GM12878 (cell line): ENCODE measurements at regions not wholly inside any gene's neighbourhood (a gene's known extent, or its start where the extent isn't known, plus 50 kb on each side); places are given as distances from the start of the nearest gene placed in this dataset.

ENCODE experiments used
- ATAC-seq: fragments of 200-7000 bp; cut with Tn5 transposase; 3 replicates; pipeline ENCODE4 v1.9.1; 2020; ENCODE audit warnings: mild to moderate bottlenecking, moderate library complexity
- BruUV-seq: library from RNA; stranded (reverse); fragments of 400-500 nt; replicated peaks from 2 replicates; lab custom pipeline; 2021; lab: Mats Ljungman, UMichigan
- CTCF ChIA-PET: fragments of 300-600 bp; sonication (Branson Sonifier 250); formaldehyde crosslinking; extraction: SDS; loops from one replicate; lab custom pipeline; 2021; ENCODE audit warnings: inconsistent platforms; lab: Yijun Ruan, JAX
- POLR2A ChIA-PET: fragments of 350-600 bp; formaldehyde crosslinking; extraction: SDS; loops from one replicate; lab custom pipeline; 2021; ENCODE audit warnings: inconsistent platforms; lab: Charles Lee
- RAD21 ChIA-PET: fragments of 300-600 bp; sonication (Branson Sonifier 250); formaldehyde crosslinking; loops from one replicate; lab custom pipeline; 2023; ENCODE audit warnings: antibody characterized with exemption; ENCODE audit not compliant: unreplicated experiment; lab: Charles Lee
- SMC1A ChIA-PET: fragments of 300-600 bp; sonication (Branson Sonifier 250); formaldehyde crosslinking; loops from one replicate; lab custom pipeline; 2023; ENCODE audit not compliant: unreplicated experiment, uncharacterized antibody; lab: Charles Lee
- DNase-seq: peaks from one replicate; pipeline ENCODE4 v3.0.0-alpha.2; 2011; ENCODE audit warnings: low read depth, low spot score
- FAIRE-seq: peaks from 3 replicates; lab custom pipeline; 2011; peaks lifted over from hg19 to GRCh38; lab: Jason Lieb, UNC
- H2AFZ ChIP-seq: 2 replicates; pipeline ENCODE4 v1.6.0; 2011; ENCODE audit warnings: low read depth, low read length, control low read depth; ENCODE audit not compliant: control insufficient read depth
- H3K27ac ChIP-seq: 2 replicates; pipeline ENCODE4 v1.5.1; 2011; ENCODE audit warnings: control low read depth; ENCODE audit not compliant: control insufficient read depth, insufficient read depth
- H3K27me3 ChIP-seq, 2 experiments: replicated peaks in 1 of 2; 2 replicates each; pipeline versions ENCODE4 v1.6.0 to v1.6.1; 2011; ENCODE audit warnings: low read length in 1 of 2; ENCODE audit not compliant: control insufficient read depth in 2 of 2, insufficient read depth in 2 of 2
- H3K36me3 ChIP-seq, 2 experiments: 2 replicates each; pipeline ENCODE4 v1.5.1; 2011; ENCODE audit warnings: low read length in 1 of 2; ENCODE audit not compliant: control insufficient read depth in 2 of 2, insufficient read depth in 2 of 2
- H3K4me1 ChIP-seq: 2 replicates; pipeline ENCODE4 v1.6.1; 2011; ENCODE audit warnings: mild to moderate bottlenecking, low read length, moderate library complexity, mixed read lengths; ENCODE audit not compliant: control insufficient read depth, insufficient read depth
- H3K4me2 ChIP-seq: 2 replicates; pipeline ENCODE4 v1.6.0; 2011; ENCODE audit warnings: control low read depth; ENCODE audit not compliant: control insufficient read depth, insufficient read depth
- H3K4me3 ChIP-seq: fragments of 200-600 bp; sonication (generic); 2 replicates; pipeline ENCODE4 v1.5.1; 2016
- H3K79me2 ChIP-seq: 2 replicates; pipeline ENCODE4 v1.6.0; 2011; ENCODE audit warnings: low read length; ENCODE audit not compliant: control insufficient read depth, insufficient read depth
- H3K9ac ChIP-seq: 2 replicates; pipeline ENCODE4 v1.8.0; 2011; ENCODE audit warnings: low read length, control low read depth, mixed read lengths; ENCODE audit not compliant: control insufficient read depth, insufficient read depth
- H3K9me3 ChIP-seq: replicated peaks from 3 replicates; pipeline ENCODE4 v1.5.1; 2011; ENCODE audit warnings: mild to moderate bottlenecking, low read length; ENCODE audit not compliant: control insufficient read depth, insufficient read depth
- H4K20me1 ChIP-seq: 2 replicates; pipeline ENCODE4 v1.6.0; 2011; ENCODE audit not compliant: control insufficient read depth, insufficient read depth
- BHLHE40 ChIP-seq, 2 experiments: fragments of 450-650 bp in 1 of 2; IDR thresholded peaks; 2 replicates each; pipeline ENCODE4 v1.6.1; 2011 to 2017; ENCODE audit warnings: low read depth in 2 of 2, borderline replicate concordance in 1 of 2, improper control_type of control experiment in 1 of 2, low read length in 1 of 2, mild to moderate bottlenecking in 1 of 2
- BRCA1 ChIP-seq: IDR thresholded peaks from 2 replicates; pipeline ENCODE4 v1.6.1; 2011; ENCODE audit warnings: low read depth, low read length, improper control_type of control experiment
- CBX5 ChIP-seq: sonication (generic); IDR thresholded peaks from 2 replicates; pipeline ENCODE4 v1.6.1; 2016; ENCODE audit warnings: low read depth, moderate library complexity, mild to moderate bottlenecking, inconsistent platforms
- EED ChIP-seq: sonication (generic); IDR thresholded peaks from 2 replicates; pipeline ENCODE4 v1.6.1; 2016; ENCODE audit warnings: antibody characterized with exemption, low read depth
- FOXK2 ChIP-seq: fragments of 450-650 bp; IDR thresholded peaks from 2 replicates; pipeline ENCODE4 v1.6.1; 2017; ENCODE audit warnings: mild to moderate bottlenecking, moderate library complexity
- IKZF1 ChIP-seq: fragments of 450-650 bp; conservative IDR thresholded peaks from 2 replicates; pipeline ENCODE4 v1.6.1; 2017; ENCODE audit warnings: antibody characterized with exemption, mild to moderate bottlenecking
- IRF4 ChIP-seq: IDR thresholded peaks from 2 replicates; pipeline ENCODE4 v1.6.1; 2011; ENCODE audit warnings: low read depth, low read length
- JUND ChIP-seq: IDR thresholded peaks from 2 replicates; pipeline ENCODE4 v1.6.1; 2012; ENCODE audit warnings: low read depth, mild to moderate bottlenecking, low read length, improper control_type of control experiment, moderate library complexity
- KAT2A ChIP-seq: conservative IDR thresholded peaks from 2 replicates; pipeline ENCODE4 v1.6.1; 2011; ENCODE audit warnings: low read depth, low read length; ENCODE audit not compliant: control insufficient read depth
- NRF1 ChIP-seq: conservative IDR thresholded peaks from 2 replicates; pipeline ENCODE4 v1.6.1; 2011; ENCODE audit warnings: mild to moderate bottlenecking, low read depth, low read length, improper control_type of control experiment
- PAX8 ChIP-seq: fragments of 450-650 bp; IDR thresholded peaks from 2 replicates; pipeline ENCODE4 v1.6.1; 2017; ENCODE audit warnings: mild to moderate bottlenecking, moderate library complexity
- POLR2AphosphoS2 ChIP-seq: IDR thresholded peaks from 2 replicates; pipeline ENCODE4 v1.6.1; 2011; ENCODE audit warnings: low read depth, mild to moderate bottlenecking, low read length, improper control_type of control experiment, moderate library complexity
- SMAD1 ChIP-seq: fragments of 450-650 bp; IDR thresholded peaks from 2 replicates; pipeline ENCODE4 v1.6.1; 2018; ENCODE audit warnings: mild to moderate bottlenecking, low read depth; ENCODE audit not compliant: partially characterized antibody
- SMC3 ChIP-seq: IDR thresholded peaks from 2 replicates; pipeline ENCODE4 v1.6.1; 2011; ENCODE audit warnings: low read length, improper control_type of control experiment, borderline replicate concordance
- TBL1XR1 ChIP-seq: IDR thresholded peaks from 2 replicates; pipeline ENCODE4 v1.6.1; 2012; ENCODE audit warnings: low read depth, low read length, improper control_type of control experiment
- TCF12 ChIP-seq: IDR thresholded peaks from 2 replicates; pipeline ENCODE4 v1.6.1; 2011; ENCODE audit warnings: low read depth, mild to moderate bottlenecking, low read length
- WGBS: methylation state at CpG from one replicate; pipeline ENCODE4 v1.1.6; 2016; ENCODE audit warnings: low lambda C conversion rate; ENCODE audit not compliant: insufficient replicate concordance, insufficient coverage; ENCODE audit errors: missing lambda C conversion rate; 5-methylcytosine and 5-hydroxymethylcytosine counted together
- in situ Hi-C: fragments of 300-500 bp; cut with MboI; formaldehyde crosslinking; loops from 9 replicates; pipeline ENCODE4 v1.14.3; 2018; ENCODE audit warnings: mixed read lengths
- intact Hi-C: fragments of 100-400 bp; cut with micrococcal nuclease; formaldehyde crosslinking; loops from one replicate; pipeline ENCODE4 v1.14.2; 2022; ENCODE audit not compliant: unreplicated experiment
- TF ChIP-seq, protein P1 (sequence below): IDR thresholded peaks from 2 replicates; pipeline ENCODE4 v1.6.1; 2011; ENCODE audit warnings: low read depth, low read length, improper control_type of control experiment, borderline replicate concordance
- TF ChIP-seq, protein P2 (sequence below): fragments of 150-350 bp; IDR thresholded peaks from 2 replicates; pipeline ENCODE4 v1.6.1; 2014; ENCODE audit warnings: mild to moderate bottlenecking, low read depth, low read length

GRCh38 chrX:20746690-20747089 is 480.0 kb upstream of the RPS6KA3 start:
- H3K9me3 ChIP-seq = no peaks in the 10 kb centered on the region
- DNase-seq (no peak), ATAC-seq (no peak), FAIRE-seq (no peak)
- H3K27ac ChIP-seq = no peak overlapping the region
- ChIA-PET CTCF (no interaction called here), SMC1A (no interaction called here), RAD21 (no interaction called here), POLR2A (no interaction called here)
- no peaks in the 10 kb centered on the region for H4K20me1 ChIP-seq
- 6% methylated on average over 1 of the region's 1 CpG for WGBS
- intact Hi-C loops = no loop called here
- H3K36me3 ChIP-seq = no peaks in the 10 kb centered on the region
- in situ Hi-C loops = no loop called here
- no peak for TF ChIP-seq KAT2A
- TF ChIP-seq PAX8 = no peak
- no peak for TF ChIP-seq FOXK2
- no peak for TF ChIP-seq TCF12
- no peak for TF ChIP-seq CBX5
- no peak for TF ChIP-seq JUND
- TF ChIP-seq POLR2AphosphoS2 = no peak
- TF ChIP-seq IKZF1 = no peak
- no peak for TF ChIP-seq BRCA1
- no peak for TF ChIP-seq BHLHE40 (IDR thresholded peaks at IDR 0.05; ENCODE audit: borderline replicate concordance in 1 of 2, low read depth in 2 of 2, low read length in 1 of 2)
- no peak for TF ChIP-seq SMC3
- no peak overlapping the region for H2AFZ ChIP-seq
- H3K4me1 ChIP-seq = no peaks in the 10 kb centered on the region
- H3K4me2 ChIP-seq = no peak overlapping the region
- H3K4me3 ChIP-seq = no peak overlapping the region
- H3K9ac ChIP-seq = no peak overlapping the region
- H3K79me2 ChIP-seq = no peaks in the 10 kb centered on the region
- no peaks in the 10 kb centered on the region for H3K27me3 ChIP-seq
- BruUV-seq = no TSS peak

GRCh38 chrX:20743046-20743445 is 476.3 kb upstream of the RPS6KA3 start:
- no peak for ATAC-seq
- ChIA-PET RAD21 (no interaction called here), POLR2A (no interaction called here), CTCF (no interaction called here), SMC1A (no interaction called here)
- BruUV-seq = no TSS peak
- in situ Hi-C loops = no loop called here
- Histone ChIP-seq H2AFZ (no peak overlapping the region), H3K27ac (no peak overlapping the region), H3K36me3 (no peaks in the 10 kb centered on the region), H3K9ac (no peak overlapping the region), H3K9me3 (no peaks in the 10 kb centered on the region), H4K20me1 (no peaks in the 10 kb centered on the region), H3K27me3 (no peaks in the 10 kb centered on the region), H3K4me2 (no peak overlapping the region), H3K4me3 (no peak overlapping the region), H3K4me1 (no peaks in the 10 kb centered on the region), H3K79me2 (no peaks in the 10 kb centered on the region)
- DNase-seq = no peak
- no peak for FAIRE-seq
- WGBS = 0% methylated on average over 2 of the region's 2 CpGs
- intact Hi-C loops = no loop called here
- TF ChIP-seq SMAD1 (no peak), NRF1 (no peak), EED (no peak), TBL1XR1 (no peak), IRF4 (no peak)
- TF ChIP-seq, protein P1, sequence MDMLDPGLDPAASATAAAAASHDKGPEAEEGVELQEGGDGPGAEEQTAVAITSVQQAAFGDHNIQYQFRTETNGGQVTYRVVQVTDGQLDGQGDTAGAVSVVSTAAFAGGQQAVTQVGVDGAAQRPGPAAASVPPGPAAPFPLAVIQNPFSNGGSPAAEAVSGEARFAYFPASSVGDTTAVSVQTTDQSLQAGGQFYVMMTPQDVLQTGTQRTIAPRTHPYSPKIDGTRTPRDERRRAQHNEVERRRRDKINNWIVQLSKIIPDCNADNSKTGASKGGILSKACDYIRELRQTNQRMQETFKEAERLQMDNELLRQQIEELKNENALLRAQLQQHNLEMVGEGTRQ = no peak
- TF ChIP-seq, protein P2, sequence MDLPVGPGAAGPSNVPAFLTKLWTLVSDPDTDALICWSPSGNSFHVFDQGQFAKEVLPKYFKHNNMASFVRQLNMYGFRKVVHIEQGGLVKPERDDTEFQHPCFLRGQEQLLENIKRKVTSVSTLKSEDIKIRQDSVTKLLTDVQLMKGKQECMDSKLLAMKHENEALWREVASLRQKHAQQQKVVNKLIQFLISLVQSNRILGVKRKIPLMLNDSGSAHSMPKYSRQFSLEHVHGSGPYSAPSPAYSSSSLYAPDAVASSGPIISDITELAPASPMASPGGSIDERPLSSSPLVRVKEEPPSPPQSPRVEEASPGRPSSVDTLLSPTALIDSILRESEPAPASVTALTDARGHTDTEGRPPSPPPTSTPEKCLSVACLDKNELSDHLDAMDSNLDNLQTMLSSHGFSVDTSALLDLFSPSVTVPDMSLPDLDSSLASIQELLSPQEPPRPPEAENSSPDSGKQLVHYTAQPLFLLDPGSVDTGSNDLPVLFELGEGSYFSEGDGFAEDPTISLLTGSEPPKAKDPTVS = no peak
